Calu3 (cell line): ENCODE measurements at regions not wholly inside any gene's neighbourhood (a gene's known extent, or its start where the extent isn't known, plus 50 kb on each side); places are given as distances from the start of the nearest gene placed in this dataset.

Experiments used
- BruUV-seq: library from RNA; stranded (reverse); fragments of 400-500 nt; replicated peaks from 2 replicates; lab custom pipeline; 2021; lab: Mats Ljungman, UMichigan
- CTCF ChIA-PET: fragments of 300-600 bp; sonication (Branson Sonifier 250); formaldehyde crosslinking; loops from one replicate; lab custom pipeline; 2022; ENCODE audit warnings: antibody characterized with exemption; lab: Charles Lee
- DNase-seq: peaks from one replicate; pipeline ENCODE4 v3.0.0; 2022
- H3K27ac Mint-ChIP-seq: one replicate; pipeline ENCODE4 v1.8.0; 2022; ENCODE audit warnings: mixed read lengths; ENCODE audit not compliant: unreplicated experiment
- H3K27me3 Mint-ChIP-seq: one replicate; pipeline ENCODE4 v1.8.0; 2022; ENCODE audit warnings: mixed read lengths; ENCODE audit not compliant: unreplicated experiment
- H3K36me3 Mint-ChIP-seq: one replicate; pipeline ENCODE4 v1.8.0; 2022; ENCODE audit warnings: mild to moderate bottlenecking, moderate library complexity, mixed read lengths; ENCODE audit not compliant: insufficient read depth, unreplicated experiment
- H3K4me1 Mint-ChIP-seq: one replicate; pipeline ENCODE4 v1.8.0; 2022; ENCODE audit warnings: mild to moderate bottlenecking, low read depth, mixed read lengths; ENCODE audit not compliant: unreplicated experiment
- H3K4me3 Mint-ChIP-seq: one replicate; pipeline ENCODE4 v1.8.0; 2022; ENCODE audit warnings: mild to moderate bottlenecking, low read depth, moderate library complexity, mixed read lengths; ENCODE audit not compliant: unreplicated experiment
- H3K9me3 Mint-ChIP-seq: one replicate; pipeline ENCODE4 v1.8.0; 2022; ENCODE audit warnings: low read depth, mixed read lengths; ENCODE audit not compliant: unreplicated experiment
- intact Hi-C: fragments of 100-400 bp; cut with micrococcal nuclease; formaldehyde crosslinking; loops from one replicate; pipeline ENCODE4 v1.10.0; 2022; ENCODE audit not compliant: unreplicated experiment
- TF ChIP-seq, protein P1 (sequence below): fragments of 200-600 bp; IDR thresholded peaks from one replicate; pipeline ENCODE4 v1.8.0; 2022; ENCODE audit warnings: antibody characterized with exemption; ENCODE audit not compliant: unreplicated experiment

DNA sequence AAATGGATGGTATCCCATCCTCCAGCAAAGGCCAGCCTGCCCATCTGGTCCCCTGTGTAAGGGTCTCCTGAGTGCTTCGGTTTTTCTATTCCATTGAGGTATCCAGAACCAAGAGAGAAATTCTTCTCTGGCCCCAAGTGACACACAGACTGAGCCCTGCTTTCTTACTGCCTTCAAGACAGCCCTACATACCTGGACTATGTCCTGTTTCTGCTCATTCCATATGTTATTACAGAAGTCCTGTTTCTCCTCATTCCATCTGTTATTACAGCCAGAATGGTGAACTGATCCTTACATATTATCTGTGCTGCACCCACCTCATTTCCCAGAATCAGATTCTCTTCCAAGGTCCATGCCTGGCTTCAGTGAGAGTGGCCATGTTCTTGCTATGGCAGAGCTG is 115.2 kb downstream of the DCLK3 start:
- H3K36me3 Mint-ChIP-seq: no peaks in the 10 kb centered on the region
- no peak overlapping the region for H3K4me3 Mint-ChIP-seq
- DNase-seq: no peak
- peak overlapping the region; percentile 57 for H3K27ac Mint-ChIP-seq
- CTCF ChIA-PET: interaction anchor here (0.6 kb wide), 1 partner anchor 493 kb away, joined by 4 read pairs; no protein-coding TSS in a partner anchor
- H3K27me3 Mint-ChIP-seq: no peaks in the 10 kb centered on the region
- H3K4me1 Mint-ChIP-seq: peaks cover 45% of the 10 kb centered on the region
- BruUV-seq: no TSS peak
- intact Hi-C loops: no loop called here
- peaks cover 6% of the 10 kb centered on the region for H3K9me3 Mint-ChIP-seq
- TF ChIP-seq, protein P1, sequence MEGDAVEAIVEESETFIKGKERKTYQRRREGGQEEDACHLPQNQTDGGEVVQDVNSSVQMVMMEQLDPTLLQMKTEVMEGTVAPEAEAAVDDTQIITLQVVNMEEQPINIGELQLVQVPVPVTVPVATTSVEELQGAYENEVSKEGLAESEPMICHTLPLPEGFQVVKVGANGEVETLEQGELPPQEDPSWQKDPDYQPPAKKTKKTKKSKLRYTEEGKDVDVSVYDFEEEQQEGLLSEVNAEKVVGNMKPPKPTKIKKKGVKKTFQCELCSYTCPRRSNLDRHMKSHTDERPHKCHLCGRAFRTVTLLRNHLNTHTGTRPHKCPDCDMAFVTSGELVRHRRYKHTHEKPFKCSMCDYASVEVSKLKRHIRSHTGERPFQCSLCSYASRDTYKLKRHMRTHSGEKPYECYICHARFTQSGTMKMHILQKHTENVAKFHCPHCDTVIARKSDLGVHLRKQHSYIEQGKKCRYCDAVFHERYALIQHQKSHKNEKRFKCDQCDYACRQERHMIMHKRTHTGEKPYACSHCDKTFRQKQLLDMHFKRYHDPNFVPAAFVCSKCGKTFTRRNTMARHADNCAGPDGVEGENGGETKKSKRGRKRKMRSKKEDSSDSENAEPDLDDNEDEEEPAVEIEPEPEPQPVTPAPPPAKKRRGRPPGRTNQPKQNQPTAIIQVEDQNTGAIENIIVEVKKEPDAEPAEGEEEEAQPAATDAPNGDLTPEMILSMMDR: no peak

DNA sequence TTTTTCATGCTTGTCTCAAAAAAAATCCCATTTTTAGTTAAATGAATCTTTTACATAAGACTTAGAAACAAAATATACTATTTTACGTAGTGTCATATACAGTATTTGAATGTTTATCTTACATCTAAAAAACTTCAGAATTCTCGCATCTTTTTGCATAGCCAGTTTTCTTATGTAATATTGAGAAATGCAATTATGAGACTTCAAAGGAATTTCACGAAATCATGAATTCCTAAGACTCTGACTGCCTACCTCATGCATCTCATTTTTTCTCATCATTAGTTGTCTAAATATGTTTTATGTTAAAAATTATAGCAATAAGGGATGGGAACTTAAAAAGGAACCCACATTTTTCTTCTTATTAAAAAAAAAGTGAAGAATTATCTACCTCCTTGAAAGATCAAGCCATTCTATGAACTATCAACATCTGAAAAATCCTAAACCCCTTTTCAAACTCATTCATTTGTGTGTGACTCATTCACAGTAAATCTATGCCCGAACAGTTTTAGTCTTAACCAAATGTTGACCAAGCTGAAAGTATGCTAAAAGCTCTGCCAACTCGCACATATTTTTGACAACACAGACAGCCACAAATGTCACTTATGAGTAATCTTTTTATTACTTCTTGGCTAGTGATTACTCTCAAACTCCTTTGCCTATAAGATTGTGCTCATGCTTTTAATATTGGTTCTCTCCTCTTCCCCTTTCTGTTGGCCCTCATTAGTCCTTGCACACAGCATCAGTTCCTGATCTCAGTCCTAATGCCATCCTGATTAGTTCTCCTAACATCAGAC is 115.9 kb downstream of the DCLK3 start:
- CTCF ChIA-PET: interaction anchor here (0.6 kb wide), 1 partner anchor 492 kb away, joined by 4 read pairs; no protein-coding TSS in a partner anchor
- peak; percentile 11 for DNase-seq
- Mint-ChIP-seq H3K27me3 (no peaks in the 10 kb centered on the region), H3K27ac (peak overlapping the region; percentile 57), H3K4me3 (no peak overlapping the region), H3K36me3 (no peaks in the 10 kb centered on the region), H3K4me1 (peaks cover 40% of the 10 kb centered on the region), H3K9me3 (peaks cover under 1% of the 10 kb centered on the region)
- TF ChIP-seq, protein P1: no peak
- intact Hi-C loops: no loop called here
- BruUV-seq: no TSS peak

DNA sequence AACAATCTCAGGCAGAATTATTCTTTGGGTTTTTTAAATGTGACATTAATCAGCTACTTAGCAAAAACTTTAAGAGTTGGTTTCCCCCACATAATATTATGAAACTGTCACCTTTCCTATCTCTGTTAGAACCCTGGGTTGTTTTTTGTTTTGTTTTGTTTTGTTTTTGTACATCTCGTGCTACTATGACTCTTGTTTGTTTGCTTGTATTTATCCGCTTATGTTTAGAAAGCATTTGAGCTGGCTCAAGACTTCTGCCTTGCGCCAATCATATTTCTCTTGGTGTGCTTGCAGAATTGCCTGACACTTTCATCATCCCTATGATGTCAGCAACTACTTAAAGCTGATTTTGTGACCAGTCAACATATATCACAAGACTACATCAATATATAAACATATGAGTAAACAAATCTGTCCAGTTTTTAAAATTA is 116.9 kb downstream of the DCLK3 start:
- intact Hi-C loops: no loop called here
- DNase-seq: no peak
- CTCF ChIA-PET: no interaction called here
- TF ChIP-seq, protein P1: no peak
- BruUV-seq: no TSS peak
- no peak overlapping the region for H3K4me3 Mint-ChIP-seq
- H3K27ac Mint-ChIP-seq: peak overlapping the region; percentile 89
- H3K9me3 Mint-ChIP-seq: peaks cover 2% of the 10 kb centered on the region
- H3K36me3 Mint-ChIP-seq: no peaks in the 10 kb centered on the region
- peaks cover 36% of the 10 kb centered on the region for H3K4me1 Mint-ChIP-seq
- H3K27me3 Mint-ChIP-seq: no peaks in the 10 kb centered on the region

DNA sequence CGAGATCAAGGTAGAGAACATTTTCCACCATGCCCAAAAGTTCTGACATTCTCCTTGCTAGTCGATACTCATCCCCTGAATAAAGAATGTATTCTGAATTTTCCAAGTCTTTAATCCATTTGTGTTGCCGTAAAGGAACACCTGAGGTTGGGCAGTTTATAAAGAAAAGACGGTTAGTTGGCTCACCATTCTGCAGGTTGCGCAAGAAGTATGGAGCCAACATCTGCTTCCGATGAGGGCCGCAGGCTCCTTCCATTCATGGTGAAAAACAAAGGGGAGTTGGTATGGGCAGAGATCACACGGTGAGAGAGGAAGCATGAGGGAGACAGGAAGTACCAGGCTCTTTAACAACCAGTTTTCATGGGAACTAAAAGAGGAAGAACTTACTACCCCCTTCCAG is 121.2 kb downstream of the DCLK3 start:
- Mint-ChIP-seq H3K27ac (no peak overlapping the region), H3K4me3 (no peak overlapping the region), H3K36me3 (no peaks in the 10 kb centered on the region), H3K27me3 (no peaks in the 10 kb centered on the region), H3K9me3 (peaks cover 2% of the 10 kb centered on the region), H3K4me1 (peaks cover 20% of the 10 kb centered on the region)
- intact Hi-C loops: no loop called here
- no peak for DNase-seq
- CTCF ChIA-PET: no interaction called here
- TF ChIP-seq, protein P1: no peak
- no TSS peak for BruUV-seq
